ENCODE measurements at regions not wholly inside any gene's neighbourhood (a gene's known extent, or its start where the extent isn't known, plus 50 kb on each side); places are given as distances from the start of the nearest gene placed in this dataset.
"Not testable (repeated sequence)": the region's sequence is repeated elsewhere in the genome, so short reads cannot be mapped to it uniquely, and the experiment has no call there.

GRCh38 chr13:76266561-76266960 is 619.6 kb downstream of the KCTD12 start:
- no peak for DNase-seq

- DNase-seq, result no peak
Observed at GRCh38 chr13:76250211-76250610, 614.1 kb downstream of the LMO7 start.

DNA sequence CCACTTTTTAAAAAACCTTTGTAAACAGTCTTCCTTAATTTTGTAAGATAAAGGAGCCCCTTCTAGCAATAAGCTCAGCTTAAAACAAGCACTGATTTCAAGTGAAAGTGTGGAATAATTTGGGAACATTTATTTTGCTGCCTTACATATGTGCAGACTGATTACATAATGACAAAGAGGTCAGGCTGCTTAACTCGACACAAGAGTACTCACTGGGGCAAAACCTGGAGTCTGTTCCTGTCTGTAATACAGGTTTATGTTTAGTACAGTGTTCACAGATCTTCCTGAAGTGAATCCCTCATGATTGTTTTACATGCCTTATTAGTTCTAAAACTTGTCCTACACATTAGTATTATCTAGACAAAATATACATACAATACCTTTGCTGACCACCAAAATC is 609.8 kb downstream of the LMO7 start:
- DNase-seq, result no peak

DNA sequence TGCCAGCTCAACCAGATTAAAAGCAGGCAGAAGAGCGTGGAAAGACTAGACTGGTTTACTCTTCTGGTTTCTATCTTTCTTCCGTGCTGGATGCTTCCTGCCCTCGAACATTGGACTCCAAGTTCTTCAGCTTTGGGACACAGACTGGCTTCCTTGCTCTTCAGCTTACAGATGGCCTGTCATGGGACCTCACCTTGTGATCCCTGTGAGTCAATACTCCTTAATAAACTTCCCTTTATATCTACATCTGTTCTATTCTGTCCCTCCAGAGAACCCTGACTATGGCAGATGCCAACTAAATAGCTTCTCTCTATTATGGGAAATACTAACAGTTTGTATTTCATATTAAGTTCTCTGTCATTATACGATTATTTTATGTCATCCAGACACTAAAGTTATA is 609.1 kb downstream of the LMO7 start:
- no peak for DNase-seq

GRCh38 chr13:76243120-76243519 is 607.0 kb downstream of the LMO7 start:
- not testable (repeated sequence) for DNase-seq

GRCh38 chr13:76239031-76239680 is 603.0 kb downstream of the LMO7 start:
- DNase-seq, result no peak

GRCh38 chr13:76231522-76232167 is 595.5 kb downstream of the LMO7 start:
- DNase-seq, result no peak

GRCh38 chr13:76229281-76229680 is 593.2 kb downstream of the LMO7 start:
- no peak for DNase-seq

DNA sequence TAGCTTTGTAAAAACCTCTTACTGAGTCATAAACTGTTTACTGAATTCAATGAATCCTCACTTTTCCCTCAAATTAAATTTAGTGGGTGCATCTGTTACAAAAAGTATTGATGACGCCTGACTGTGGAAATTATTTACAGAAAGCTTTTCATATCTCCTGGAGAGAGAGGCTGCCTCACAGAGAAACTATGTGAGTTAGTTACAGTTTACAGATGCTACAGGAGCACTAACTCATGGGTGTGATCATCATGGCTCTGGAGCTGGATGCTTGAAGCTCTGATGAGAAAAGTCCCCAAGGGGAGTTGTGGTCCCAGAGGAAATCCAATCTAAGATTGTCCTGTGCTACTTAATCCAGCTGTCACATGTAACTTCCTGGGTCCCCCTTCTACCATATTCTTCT is 590.8 kb downstream of the LMO7 start:
- no peak for DNase-seq

DNA sequence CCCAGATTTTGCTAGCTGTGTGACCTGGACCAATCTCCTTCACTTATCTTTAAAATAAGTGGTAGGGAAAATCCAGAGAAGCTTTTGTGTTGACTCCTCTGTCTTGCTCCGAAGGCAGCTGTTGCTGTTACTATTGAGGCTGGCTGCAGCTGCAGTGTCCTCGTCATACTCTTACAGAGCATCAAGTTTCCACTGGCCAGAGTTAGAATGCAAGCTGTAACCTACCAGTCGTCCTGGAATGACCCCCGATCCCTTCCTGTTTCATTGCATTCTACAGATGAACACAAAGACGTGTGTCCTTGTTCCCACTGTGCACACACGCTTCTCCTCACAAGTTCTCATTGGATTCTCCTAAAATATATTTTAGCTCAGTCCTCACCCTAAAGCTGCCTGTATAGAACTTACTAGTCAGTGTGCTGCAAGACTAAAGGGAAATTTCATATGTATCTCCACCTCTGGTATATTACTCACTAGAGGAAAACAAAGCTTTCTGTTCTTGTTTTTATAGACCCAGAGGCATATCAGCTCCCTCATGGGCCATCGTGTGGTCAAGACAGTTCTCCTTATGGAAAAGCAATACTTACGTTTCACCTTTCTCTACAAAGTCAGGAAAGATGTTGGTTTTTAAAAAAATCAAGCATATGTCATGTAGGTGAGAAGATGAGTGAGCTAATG is 589.8 kb downstream of the LMO7 start:
- no peak for DNase-seq

GRCh38 chr13:76223999-76224398 is 587.9 kb downstream of the LMO7 start:
- no peak for DNase-seq

- no peak for DNase-seq
Observed at GRCh38 chr13:76223565-76223964, 587.4 kb downstream of the LMO7 start.

GRCh38 chr13:76222511-76222910 is 586.4 kb downstream of the LMO7 start:
- DNase-seq, result no peak

- no peak for DNase-seq
Observed at GRCh38 chr13:76216729-76217128, 580.6 kb downstream of the LMO7 start.

DNA sequence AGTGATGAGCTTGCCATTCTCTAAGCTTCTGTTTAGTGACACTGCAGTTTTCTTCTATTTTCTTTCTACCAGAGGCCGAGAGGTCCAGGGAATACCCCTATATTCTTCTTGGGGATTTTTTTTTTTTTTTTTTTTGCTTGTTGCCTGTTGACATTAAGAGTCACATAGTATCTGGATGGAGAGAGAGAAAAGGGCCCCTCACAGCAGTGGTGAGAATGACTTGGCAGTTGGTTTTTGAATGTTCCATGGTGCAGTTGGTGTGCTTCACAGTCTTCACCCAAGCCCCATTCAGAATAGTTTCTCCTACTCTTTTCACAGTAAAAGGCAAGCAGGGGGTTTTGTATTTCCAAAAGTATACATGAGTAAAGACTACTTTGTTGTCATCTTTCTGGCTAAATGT is 577.9 kb downstream of the LMO7 start:
- no peak for DNase-seq

DNA sequence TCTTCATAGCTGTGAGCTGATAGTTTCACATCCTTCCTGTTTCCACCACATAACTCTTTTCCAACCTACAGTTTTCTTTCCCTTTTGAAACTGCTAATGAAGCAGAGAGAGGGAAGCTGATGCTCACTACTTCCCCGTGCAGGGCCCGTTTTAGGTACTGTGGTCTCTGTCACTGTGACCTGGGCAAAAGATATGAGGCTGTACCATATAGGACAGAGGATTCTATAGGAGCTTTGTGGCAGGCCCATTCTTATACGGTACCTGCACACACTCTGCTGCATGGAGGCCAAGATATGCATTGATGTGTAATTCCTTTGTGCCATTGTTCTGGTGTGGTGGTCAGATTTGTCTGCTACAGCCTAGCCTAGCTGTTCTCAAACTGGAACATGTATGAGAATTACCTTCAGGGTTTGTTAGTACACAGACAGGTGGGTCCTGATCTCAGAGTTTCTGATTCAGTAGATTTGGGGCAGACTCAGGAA is 577.3 kb downstream of the LMO7 start:
- no peak for DNase-seq

GRCh38 chr13:76210262-76210661 is 574.1 kb downstream of the LMO7 start:
- DNase-seq, result no peak

GRCh38 chr13:76198568-76199163 is 562.5 kb downstream of the LMO7 start:
- no peak for DNase-seq

DNA sequence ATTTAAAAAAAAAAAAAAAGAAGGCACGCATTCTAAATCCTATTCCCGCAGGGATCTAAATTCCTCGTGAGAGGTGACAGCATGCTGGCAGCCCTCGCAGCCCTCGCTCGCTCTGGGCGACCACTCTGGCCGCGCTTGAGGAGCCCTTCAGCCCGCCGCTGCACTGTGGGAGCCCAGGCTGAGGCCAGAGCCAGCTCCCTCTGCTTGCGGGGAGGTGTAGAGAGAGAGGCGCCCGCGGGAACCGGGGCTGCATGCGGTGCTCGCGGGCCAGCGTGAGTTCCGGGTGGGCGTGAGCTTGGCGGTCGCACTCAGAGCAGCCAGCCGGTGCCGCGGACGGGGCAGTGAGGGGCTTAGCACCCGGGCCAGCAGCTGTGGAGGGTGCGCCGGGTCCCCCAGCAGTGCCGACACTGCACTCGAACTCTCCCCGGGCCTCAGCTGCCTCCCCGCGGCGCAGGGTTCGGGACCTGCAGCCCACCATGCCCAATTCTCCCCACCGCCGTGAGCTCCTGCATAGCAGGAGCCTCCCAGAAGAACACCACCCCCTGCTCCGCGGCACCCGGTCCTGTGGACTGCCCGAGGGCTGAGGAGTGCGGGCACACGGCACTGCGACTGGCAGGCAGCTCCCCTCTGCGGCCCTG is 553.9 kb downstream of the LMO7 start:
- no peak for DNase-seq

DNA sequence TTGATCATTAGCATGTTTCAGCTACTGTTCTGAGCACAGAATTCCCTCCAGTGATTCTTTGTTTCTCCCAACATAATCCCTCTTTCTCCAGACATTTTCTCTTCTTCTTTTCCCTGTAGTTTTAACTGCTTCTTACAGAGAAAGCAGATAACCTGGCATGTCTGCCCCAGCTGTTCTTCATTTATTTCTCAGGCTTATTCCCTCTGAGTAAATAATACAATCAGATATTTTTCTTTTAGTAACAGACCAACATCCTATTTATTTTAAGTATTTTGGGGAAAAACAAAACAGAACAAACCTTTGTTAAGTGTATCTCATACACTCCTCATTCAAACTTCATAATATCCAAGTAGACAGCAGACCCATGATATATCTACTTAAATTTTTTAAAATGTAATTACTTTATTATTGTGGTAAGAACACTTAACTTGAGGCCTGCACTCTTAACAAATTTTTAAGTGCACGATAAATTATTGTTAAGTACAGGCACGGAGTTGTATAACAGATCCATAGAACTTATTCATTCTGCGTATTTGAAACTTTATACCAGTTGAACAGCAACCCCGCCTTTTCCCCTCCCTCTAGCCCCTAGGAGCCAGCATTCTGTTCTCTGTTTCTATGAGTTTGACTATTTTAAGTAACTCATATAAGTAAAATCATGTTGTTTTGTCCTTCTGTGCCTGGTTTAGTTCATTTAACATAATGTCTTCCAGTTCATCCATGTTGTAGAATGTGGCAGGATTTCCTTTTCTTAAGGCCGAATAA is 540.0 kb downstream of the LMO7 start:
- DNase-seq, result no peak

GRCh38 chr13:76168661-76169060 is 532.5 kb downstream of the LMO7 start:
- DNase-seq, result no peak

DNA sequence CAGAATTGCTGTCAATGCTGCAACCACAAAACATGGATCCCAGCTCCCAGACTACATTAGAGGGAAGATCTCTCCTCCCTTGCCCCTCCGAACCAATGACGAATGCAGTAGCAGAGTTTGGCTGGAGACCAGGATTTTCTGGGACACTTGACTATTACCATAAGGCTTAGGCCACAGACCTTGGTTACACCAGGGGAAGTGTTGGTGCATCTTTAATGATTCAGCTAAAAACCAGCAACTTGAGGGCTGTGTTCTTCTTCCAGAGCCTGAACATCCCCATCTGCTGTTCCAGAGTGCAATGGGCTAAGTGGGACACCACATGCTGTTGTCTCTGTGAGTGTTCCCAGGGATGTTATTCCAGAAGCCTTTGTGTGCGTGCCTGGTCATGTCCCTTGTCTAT is 528.2 kb downstream of the LMO7 start:
- no peak for DNase-seq

- no peak for DNase-seq
Observed at GRCh38 chr13:76163761-76164160, 527.6 kb downstream of the LMO7 start.

Measured in activated CD4-positive, alpha-beta T cell treated with anti-CD3 and anti-CD28 coated beads, Interleukin-2, amount 50 U/mL, for 48 hours (primary cell).